ENCODE measurements at regions not wholly inside any gene's neighbourhood (a gene's known extent, or its start where the extent isn't known, plus 50 kb on each side); places are given as distances from the start of the nearest gene placed in this dataset.

- no peak overlapping the region for H3K27ac ChIP-seq
- no peak overlapping the region for H3K9ac ChIP-seq (ENCODE audit: insufficient read length)
- no peak for DNase-seq (ENCODE audit: low read depth, low spot score)
- no peaks in the 10 kb centered on the region for H3K36me3 ChIP-seq (ENCODE audit: insufficient read depth, low read length)
- no peaks in the 10 kb centered on the region for H3K9me3 ChIP-seq (ENCODE audit: low read depth, low read length)
- H3K4me3 ChIP-seq, result no peak overlapping the region
- TF ChIP-seq POLR2AphosphoS5 (IDR thresholded peaks at IDR 0.05; ENCODE audit: borderline replicate concordance, low read depth, low read length) (no peak), EZH2 (IDR thresholded peaks at IDR 0.05) (no peak), FOXP2 (optimal IDR thresholded peaks at IDR 0.05; ENCODE audit: control extremely low read depth, extremely low read length, insufficient read depth) (no peak)
Observed at GRCh38 chr11:130712480-130712879, 203.8 kb downstream of the SNX19 start.

GRCh38 chr11:130715085-130715876 lies 201.0 kb downstream of the SNX19 start:
- DNase-seq (ENCODE audit: low read depth, low spot score), result no peak
- Histone ChIP-seq H3K9ac (ENCODE audit: insufficient read length) (no peak overlapping the region), H3K36me3 (ENCODE audit: insufficient read depth, low read length) (no peaks in the 10 kb centered on the region), H3K27ac (no peak overlapping the region), H3K4me3 (no peak overlapping the region), H3K9me3 (ENCODE audit: low read depth, low read length) (no peaks in the 10 kb centered on the region)
- TF ChIP-seq EZH2 (IDR thresholded peaks at IDR 0.05) (no peak), FOXP2 (optimal IDR thresholded peaks at IDR 0.05; ENCODE audit: control extremely low read depth, extremely low read length, insufficient read depth) (no peak), POLR2AphosphoS5 (IDR thresholded peaks at IDR 0.05; ENCODE audit: borderline replicate concordance, low read depth, low read length) (no peak)

DNA sequence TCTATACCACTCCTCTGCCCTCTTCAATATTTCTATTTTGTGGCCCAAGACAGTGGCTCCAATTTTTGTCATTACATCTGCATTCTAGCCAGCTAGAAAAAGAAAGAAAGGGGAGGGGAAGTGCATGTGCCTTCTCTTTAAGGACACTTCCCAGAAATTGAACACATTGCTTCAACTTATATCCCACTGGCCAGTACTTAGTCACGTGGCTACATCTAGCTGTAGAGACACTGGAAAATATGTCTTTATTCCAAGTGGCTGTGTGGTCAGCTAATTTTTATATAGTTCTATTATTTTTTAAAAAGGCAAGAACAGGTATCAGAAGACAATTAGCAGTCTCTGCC lies 200.4 kb downstream of the SNX19 start:
- no peak for TF ChIP-seq POLR2AphosphoS5 (IDR thresholded peaks at IDR 0.05; ENCODE audit: borderline replicate concordance, low read depth, low read length)
- TF ChIP-seq EZH2 (IDR thresholded peaks at IDR 0.05), result no peak
- no peak for TF ChIP-seq FOXP2 (optimal IDR thresholded peaks at IDR 0.05; ENCODE audit: control extremely low read depth, extremely low read length, insufficient read depth)
- Histone ChIP-seq H3K4me3 (no peak overlapping the region), H3K9ac (ENCODE audit: insufficient read length) (no peak overlapping the region), H3K36me3 (ENCODE audit: insufficient read depth, low read length) (no peaks in the 10 kb centered on the region), H3K27ac (no peak overlapping the region), H3K9me3 (ENCODE audit: low read depth, low read length) (no peaks in the 10 kb centered on the region)
- no peak for DNase-seq (ENCODE audit: low read depth, low spot score)

GRCh38 chr11:130718120-130718519 lies 198.2 kb downstream of the SNX19 start:
- H3K36me3 ChIP-seq (ENCODE audit: insufficient read depth, low read length), result no peaks in the 10 kb centered on the region
- H3K27ac ChIP-seq, result no peak overlapping the region
- no peak overlapping the region for H3K9ac ChIP-seq (ENCODE audit: insufficient read length)
- H3K9me3 ChIP-seq (ENCODE audit: low read depth, low read length), result no peaks in the 10 kb centered on the region
- DNase-seq (ENCODE audit: low read depth, low spot score), result no peak
- no peak overlapping the region for H3K4me3 ChIP-seq
- TF ChIP-seq EZH2 (IDR thresholded peaks at IDR 0.05) (no peak), FOXP2 (optimal IDR thresholded peaks at IDR 0.05; ENCODE audit: control extremely low read depth, extremely low read length, insufficient read depth) (no peak)

GRCh38 chr11:130719220-130719915 lies 196.9 kb downstream of the SNX19 start:
- no peak for TF ChIP-seq FOXP2 (optimal IDR thresholded peaks at IDR 0.05; ENCODE audit: control extremely low read depth, extremely low read length, insufficient read depth)
- TF ChIP-seq EZH2 (IDR thresholded peaks at IDR 0.05), result no peak
- TF ChIP-seq POLR2AphosphoS5 (IDR thresholded peaks at IDR 0.05; ENCODE audit: borderline replicate concordance, low read depth, low read length), result no peak
- Histone ChIP-seq H3K4me3 (no peak overlapping the region), H3K27ac (no peak overlapping the region), H3K9me3 (ENCODE audit: low read depth, low read length) (no peaks in the 10 kb centered on the region), H3K36me3 (ENCODE audit: insufficient read depth, low read length) (no peaks in the 10 kb centered on the region), H3K9ac (ENCODE audit: insufficient read length) (no peak overlapping the region)
- no peak for DNase-seq (ENCODE audit: low read depth, low spot score)

- Histone ChIP-seq H3K9ac (ENCODE audit: insufficient read length) (no peak overlapping the region), H3K36me3 (ENCODE audit: insufficient read depth, low read length) (no peaks in the 10 kb centered on the region), H3K27ac (no peak overlapping the region), H3K4me3 (no peak overlapping the region), H3K9me3 (ENCODE audit: low read depth, low read length) (no peaks in the 10 kb centered on the region)
- DNase-seq (ENCODE audit: low read depth, low spot score), result no peak
- TF ChIP-seq POLR2AphosphoS5 (IDR thresholded peaks at IDR 0.05; ENCODE audit: borderline replicate concordance, low read depth, low read length) (no peak), FOXP2 (optimal IDR thresholded peaks at IDR 0.05; ENCODE audit: control extremely low read depth, extremely low read length, insufficient read depth) (no peak)
Observed at GRCh38 chr11:130720232-130721022, 195.9 kb downstream of the SNX19 start.

GRCh38 chr11:130721023-130721681 lies 195.1 kb downstream of the SNX19 start:
- no peaks in the 10 kb centered on the region for H3K36me3 ChIP-seq (ENCODE audit: insufficient read depth, low read length)
- H3K9ac ChIP-seq (ENCODE audit: insufficient read length), result no peak overlapping the region
- H3K9me3 ChIP-seq (ENCODE audit: low read depth, low read length), result no peaks in the 10 kb centered on the region
- no peak overlapping the region for H3K4me3 ChIP-seq
- DNase-seq (ENCODE audit: low read depth, low spot score), result no peak
- TF ChIP-seq EZH2 (IDR thresholded peaks at IDR 0.05) (no peak), POLR2AphosphoS5 (IDR thresholded peaks at IDR 0.05; ENCODE audit: borderline replicate concordance, low read depth, low read length) (no peak), FOXP2 (optimal IDR thresholded peaks at IDR 0.05; ENCODE audit: control extremely low read depth, extremely low read length, insufficient read depth) (no peak)
- H3K27ac ChIP-seq, result no peak overlapping the region

DNA sequence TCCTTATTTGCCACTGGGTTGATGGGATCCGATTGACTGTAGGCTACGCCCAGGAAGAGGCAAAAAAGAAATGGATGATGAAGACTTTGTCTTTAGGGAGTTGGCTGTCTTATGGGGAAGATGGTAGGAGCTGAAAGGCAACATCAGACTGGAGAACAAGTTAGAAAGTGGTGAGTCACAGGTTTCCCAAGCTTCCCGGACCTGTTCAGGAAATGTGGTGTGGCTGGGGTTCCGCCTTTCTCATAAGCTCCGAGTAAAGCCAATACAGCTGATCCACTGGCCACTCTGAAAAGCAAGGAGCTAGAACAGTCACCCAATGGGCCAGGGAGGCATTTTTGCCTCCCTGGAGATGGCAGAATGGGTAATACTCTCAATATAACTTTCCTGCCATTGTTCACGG lies 194.5 kb downstream of the SNX19 start:
- no peak overlapping the region for H3K27ac ChIP-seq
- H3K4me3 ChIP-seq, result no peak overlapping the region
- TF ChIP-seq EZH2 (IDR thresholded peaks at IDR 0.05) (no peak), POLR2AphosphoS5 (IDR thresholded peaks at IDR 0.05; ENCODE audit: borderline replicate concordance, low read depth, low read length) (no peak), FOXP2 (optimal IDR thresholded peaks at IDR 0.05; ENCODE audit: control extremely low read depth, extremely low read length, insufficient read depth) (no peak)
- no peak overlapping the region for H3K9ac ChIP-seq (ENCODE audit: insufficient read length)
- no peaks in the 10 kb centered on the region for H3K36me3 ChIP-seq (ENCODE audit: insufficient read depth, low read length)
- no peak for DNase-seq (ENCODE audit: low read depth, low spot score)
- H3K9me3 ChIP-seq (ENCODE audit: low read depth, low read length), result no peaks in the 10 kb centered on the region
